GM19099 (cell line): ENCODE measurements at regions not wholly inside any gene's neighbourhood (a gene's known extent, or its start where the extent isn't known, plus 50 kb on each side); places are given as distances from the start of the nearest gene placed in this dataset.

ENCODE experiments used
- POLR2A ChIP-seq: IDR thresholded peaks from 3 replicates; pipeline ENCODE4 v1.6.1; 2011; ENCODE audit warnings: low read depth; ENCODE audit not compliant: insufficient read length; ENCODE audit errors: extremely low read depth

DNA sequence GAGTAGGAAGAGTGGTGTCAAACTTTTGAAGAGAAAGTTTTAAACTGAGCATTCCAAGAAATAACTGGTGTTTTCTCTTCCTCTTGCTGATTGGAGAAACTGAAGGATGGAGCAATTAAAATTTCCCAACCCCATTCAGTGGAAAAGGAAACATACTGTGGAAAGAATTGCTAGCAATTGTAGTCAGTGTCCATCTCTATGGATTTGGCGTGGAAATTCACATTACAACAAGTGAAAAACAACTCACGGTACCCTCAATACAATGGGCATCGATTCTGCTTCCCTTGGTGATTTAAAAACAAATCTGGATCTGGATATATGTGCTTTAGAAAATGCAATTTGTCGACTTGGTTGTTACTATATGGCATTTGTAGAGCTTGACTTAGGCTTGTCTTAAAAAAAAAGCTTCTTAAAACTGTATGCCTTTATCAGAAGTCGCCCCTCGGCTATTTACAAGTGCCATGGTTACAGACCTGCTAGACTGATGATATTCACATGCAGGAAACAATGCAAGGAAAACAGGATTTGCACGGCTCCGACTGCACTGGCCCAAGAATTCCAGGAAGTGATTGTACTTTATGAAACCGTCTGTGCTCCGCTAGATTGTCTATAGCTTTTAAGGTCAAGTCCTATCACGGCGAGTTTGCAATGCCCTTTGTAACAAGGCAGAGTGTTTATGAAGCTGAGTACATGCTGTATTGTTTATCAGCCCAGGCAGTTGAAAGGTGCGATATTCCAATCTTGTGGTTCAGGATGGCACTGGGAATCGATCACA, 131.7 kb upstream of the PHACTR1 start:
- no peak for TF ChIP-seq POLR2A

- TF ChIP-seq POLR2A, result no peak
These were observed 131.0 kb upstream of the PHACTR1 start for GRCh38 chr6:12585497-12585958.

- no peak for TF ChIP-seq POLR2A
These were observed 129.7 kb upstream of the PHACTR1 start for GRCh38 chr6:12586721-12587480.

DNA sequence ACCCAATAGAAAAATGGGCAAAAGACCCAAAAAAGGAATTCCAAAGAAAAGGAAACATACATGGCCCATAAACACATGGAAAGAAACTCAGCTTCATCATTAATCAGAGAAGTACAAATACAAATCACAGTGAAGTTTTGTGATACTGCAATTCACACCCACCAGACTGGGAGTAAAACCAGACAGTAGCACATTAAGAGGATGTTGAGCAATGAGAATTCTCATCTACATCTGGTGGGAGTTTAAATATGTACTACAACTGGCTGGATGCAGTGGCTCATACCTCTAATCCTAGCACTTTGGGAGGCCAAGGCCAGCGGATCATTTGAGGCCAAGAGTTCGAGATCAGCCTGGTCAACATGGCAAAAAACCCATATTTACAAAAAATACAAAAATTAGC, 125.7 kb upstream of the PHACTR1 start:
- TF ChIP-seq POLR2A, result no peak

- TF ChIP-seq POLR2A, result no peak
These were observed 123.9 kb upstream of the PHACTR1 start for GRCh38 chr6:12592634-12593033.

- TF ChIP-seq POLR2A, result peak; percentile 15
These were observed 122.6 kb upstream of the PHACTR1 start for GRCh38 chr6:12593771-12594529.

- no peak for TF ChIP-seq POLR2A
These were observed 122.1 kb upstream of the PHACTR1 start for GRCh38 chr6:12594530-12594893.

- no peak for TF ChIP-seq POLR2A
These were observed 121.3 kb upstream of the PHACTR1 start for GRCh38 chr6:12595161-12595811.

DNA sequence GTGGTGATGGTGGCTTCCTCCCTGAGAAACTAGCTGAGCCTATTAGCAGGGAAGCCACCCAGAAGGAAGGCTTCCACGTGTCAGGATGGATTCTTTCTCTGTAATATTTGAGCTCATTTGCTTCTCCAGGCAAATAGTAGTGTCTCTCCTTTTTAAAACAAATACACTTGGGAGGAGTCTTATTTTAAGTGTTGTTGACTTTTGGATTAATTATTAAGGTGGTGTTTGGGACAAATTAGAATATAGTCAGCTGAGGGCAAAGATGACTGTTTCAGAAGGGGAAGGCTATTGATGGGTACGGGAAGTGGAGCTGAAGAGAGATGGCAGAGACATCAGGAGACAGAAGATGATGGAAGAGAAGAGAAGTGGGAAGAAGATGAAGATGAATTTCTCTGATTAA, 119.8 kb upstream of the PHACTR1 start:
- no peak for TF ChIP-seq POLR2A

DNA sequence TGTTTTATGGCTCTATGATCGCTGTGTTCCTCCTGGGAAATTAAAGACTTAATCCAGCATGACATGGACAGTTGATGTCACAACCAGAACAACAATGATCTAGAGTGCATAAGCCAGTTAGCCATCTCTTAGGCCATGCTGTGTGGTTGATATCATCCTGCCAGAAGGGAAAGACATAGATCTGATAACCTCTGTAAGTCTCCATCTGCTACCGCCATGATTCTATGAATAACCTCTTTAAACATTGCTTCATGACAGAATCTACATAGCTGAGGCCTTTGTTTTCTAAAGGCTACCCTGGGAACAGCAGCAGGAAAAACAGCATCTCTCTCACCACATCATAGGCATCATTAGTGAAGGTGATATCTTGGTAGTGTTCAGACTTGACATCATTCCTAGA, 117.6 kb upstream of the PHACTR1 start:
- TF ChIP-seq POLR2A, result no peak

DNA sequence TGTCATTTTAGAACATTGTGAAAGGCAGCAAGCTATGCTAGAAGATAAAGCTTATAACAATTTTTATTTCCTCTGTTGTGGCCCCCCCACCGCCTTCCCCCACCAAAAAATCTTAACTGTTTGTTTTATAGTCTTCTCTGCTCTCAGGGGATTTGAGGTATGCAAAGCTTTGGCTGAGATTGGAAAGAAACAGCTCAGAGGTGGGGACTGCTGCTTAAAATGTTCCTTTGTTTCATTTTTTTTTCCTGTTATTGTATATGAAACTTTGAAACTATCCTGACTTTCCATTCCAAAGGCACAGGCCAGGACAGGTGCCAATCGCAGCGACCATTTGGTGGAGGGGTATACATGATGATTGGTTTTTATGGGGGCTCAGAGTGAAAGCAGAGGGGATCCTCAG, 114.7 kb upstream of the PHACTR1 start:
- no peak for TF ChIP-seq POLR2A

GRCh38 chr6:12602342-12602741, 114.2 kb upstream of the PHACTR1 start:
- TF ChIP-seq POLR2A, result no peak

GRCh38 chr6:12602951-12603672, 113.5 kb upstream of the PHACTR1 start:
- TF ChIP-seq POLR2A, result no peak

DNA sequence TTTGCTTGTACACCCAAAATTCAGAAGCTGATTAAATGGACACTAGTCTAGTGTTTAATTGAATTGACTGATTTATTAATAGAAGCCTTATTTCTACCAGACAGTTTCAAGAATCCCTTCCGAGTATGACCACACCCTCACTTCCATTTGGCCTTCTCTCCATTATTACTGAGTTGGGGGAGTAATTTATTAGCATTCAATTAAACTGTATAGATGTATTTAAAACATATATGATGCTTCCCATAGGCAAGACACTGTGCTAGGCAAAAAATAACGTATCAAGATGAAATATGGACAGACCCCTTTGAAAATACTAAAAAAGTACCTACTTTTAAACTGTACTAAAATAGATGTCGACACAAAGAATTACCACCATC, 112.9 kb upstream of the PHACTR1 start:
- no peak for TF ChIP-seq POLR2A
